Stomach (tissue), 4 donors: ENCODE measurements at regions not wholly inside any gene's neighbourhood (a gene's known extent, or its start where the extent isn't known, plus 50 kb on each side); places are given as distances from the start of the nearest gene placed in this dataset.

Experiments used
- CTCF ChIP-seq, 7 experiments: fragments of 450-650 bp in 4 of 7; fragments of 200-600 bp in 3 of 7; sonication (generic) in 3 of 7; IDR thresholded peaks; one replicate each; pipeline ENCODE4 v1.5.1; 2016 to 2019; ENCODE audit warnings: antibody characterized with exemption in 7 of 7, control low read depth in 2 of 7, mild to moderate bottlenecking in 1 of 7
- EP300 ChIP-seq: sonication (generic); formaldehyde crosslinking; IDR thresholded peaks from one replicate; pipeline ENCODE4 v1.6.1; 2017; ENCODE audit warnings: antibody characterized with exemption

GRCh38 chr12:107503887-107504885 lies 181.4 kb upstream of the PWP1 start:
- TF ChIP-seq CTCF (IDR thresholded peaks at IDR 0.05) (no peak), EP300 (no peak)
